Vagina (tissue), 2 donors: ENCODE measurements at regions not wholly inside any gene's neighbourhood (a gene's known extent, or its start where the extent isn't known, plus 50 kb on each side); places are given as distances from the start of the nearest gene placed in this dataset.
A peak's percentile ranks its signal among the peaks of the same experiment; 100 is the strongest.

Source experiments
- DNase-seq, 2 donors: peaks; one replicate each; pipeline ENCODE4 v3.0.0-alpha.2; 2017; ENCODE audit errors: extremely low spot score in 2 of 2
- H3K27ac ChIP-seq: fragments of 200-600 bp; sonication (generic); one replicate; pipeline ENCODE4 v1.5.1; 2019
- H3K27me3 ChIP-seq: fragments of 200-600 bp; sonication (generic); one replicate; pipeline ENCODE4 v1.5.1; 2019
- H3K36me3 ChIP-seq, 2 donors: fragments of 200-600 bp; sonication (generic); one replicate each; pipeline ENCODE4 v1.5.1; 2017 to 2019
- H3K4me1 ChIP-seq: fragments of 200-600 bp; sonication (generic); one replicate; pipeline ENCODE4 v1.5.1; 2019
- H3K4me3 ChIP-seq, 2 donors: fragments of 200-600 bp; sonication (generic); 1 replicate in 1 of 2; 2 replicates in 1 of 2; pipeline ENCODE4 v1.5.1; 2016 to 2019
- H3K9me3 ChIP-seq: fragments of 200-600 bp; sonication (generic); one replicate; pipeline ENCODE4 v1.5.1; 2019
- CTCF ChIP-seq, 3 experiments: fragments of 450-650 bp in 2 of 3; fragments of 200-600 bp in 1 of 3; sonication (generic) in 1 of 3; IDR thresholded peaks; one replicate each; pipeline ENCODE4 v1.5.1; 2017 to 2019; ENCODE audit warnings: antibody characterized with exemption in 3 of 3, mild to moderate bottlenecking in 2 of 3, moderate library complexity in 2 of 3
- POLR2A ChIP-seq, 2 donors: fragments of 450-650 bp; IDR thresholded peaks; one replicate each; pipeline ENCODE4 v1.6.1; 2017; ENCODE audit warnings: antibody characterized with exemption in 2 of 2, mild to moderate bottlenecking in 2 of 2, moderate library complexity in 2 of 2
- POLR2AphosphoS5 ChIP-seq, 2 donors: sonication (generic); formaldehyde crosslinking; IDR thresholded peaks; one replicate each; pipeline ENCODE4 v1.9.0; 2017; ENCODE audit warnings: antibody characterized with exemption in 2 of 2, mild to moderate bottlenecking in 2 of 2, low read depth in 1 of 2; ENCODE audit not compliant: insufficient read depth in 1 of 2
- intact Hi-C: fragments of 100-400 bp; cut with DNase I; formaldehyde crosslinking; loops from one replicate; pipeline ENCODE4 v1.15.1; 2023

- H3K27me3 ChIP-seq, result no peaks in the 10 kb centered on the region
- H3K27ac ChIP-seq, result no peak overlapping the region
- DNase-seq, result no peak
- no peaks in the 10 kb centered on the region for H3K36me3 ChIP-seq
- no peaks in the 10 kb centered on the region for H3K4me1 ChIP-seq
- H3K9me3 ChIP-seq, result no peaks in the 10 kb centered on the region
- H3K4me3 ChIP-seq, result no peak overlapping the region
- TF ChIP-seq POLR2A (IDR thresholded peaks at IDR 0.05), result no peak
- TF ChIP-seq POLR2AphosphoS5 (IDR thresholded peaks at IDR 0.05; ENCODE audit: insufficient read depth in 1 of 2, low read depth in 1 of 2), result no peak
- no peak for TF ChIP-seq CTCF (IDR thresholded peaks at IDR 0.05)
- intact Hi-C loops, result no loop called here
Observed at GRCh38 chr12:127107744-127108143, 1159.2 kb upstream of the TMEM132C start.

GRCh38 chr12:127108360-127109215 lies 1158.4 kb upstream of the TMEM132C start:
- no peak for TF ChIP-seq POLR2AphosphoS5 (IDR thresholded peaks at IDR 0.05; ENCODE audit: insufficient read depth in 1 of 2, low read depth in 1 of 2)
- TF ChIP-seq CTCF (IDR thresholded peaks at IDR 0.05), result peak; percentile 45 to 61 (median 49)
- H3K27me3 ChIP-seq, result no peaks in the 10 kb centered on the region
- intact Hi-C loops, result no loop called here
- no peak for DNase-seq
- no peak overlapping the region for H3K4me3 ChIP-seq
- H3K27ac ChIP-seq, result no peak overlapping the region
- no peaks in the 10 kb centered on the region for H3K9me3 ChIP-seq
- no peaks in the 10 kb centered on the region for H3K4me1 ChIP-seq
- no peaks in the 10 kb centered on the region for H3K36me3 ChIP-seq

GRCh38 chr12:127113945-127114344 lies 1153.0 kb upstream of the TMEM132C start:
- Histone ChIP-seq H3K27me3 (no peaks in the 10 kb centered on the region), H3K4me1 (no peaks in the 10 kb centered on the region), H3K9me3 (no peaks in the 10 kb centered on the region), H3K36me3 (no peaks in the 10 kb centered on the region), H3K4me3 (no peak overlapping the region), H3K27ac (no peak overlapping the region)
- no peak for DNase-seq
- no peak for TF ChIP-seq POLR2AphosphoS5 (IDR thresholded peaks at IDR 0.05; ENCODE audit: insufficient read depth in 1 of 2, low read depth in 1 of 2)
- TF ChIP-seq POLR2A (IDR thresholded peaks at IDR 0.05), result no peak
- TF ChIP-seq CTCF (IDR thresholded peaks at IDR 0.05), result no peak
- intact Hi-C loops, result no loop called here

- TF ChIP-seq POLR2A (IDR thresholded peaks at IDR 0.05), result no peak
- TF ChIP-seq CTCF (IDR thresholded peaks at IDR 0.05), result no peak
- TF ChIP-seq POLR2AphosphoS5 (IDR thresholded peaks at IDR 0.05; ENCODE audit: insufficient read depth in 1 of 2, low read depth in 1 of 2), result no peak
- H3K9me3 ChIP-seq, result no peaks in the 10 kb centered on the region
- H3K4me1 ChIP-seq, result no peaks in the 10 kb centered on the region
- no peak overlapping the region for H3K27ac ChIP-seq
- no peak overlapping the region for H3K4me3 ChIP-seq
- no peaks in the 10 kb centered on the region for H3K36me3 ChIP-seq
- no peaks in the 10 kb centered on the region for H3K27me3 ChIP-seq
- intact Hi-C loops, result no loop called here
- no peak for DNase-seq
Observed at GRCh38 chr12:127115468-127116035, 1151.4 kb upstream of the TMEM132C start.

- H3K4me1 ChIP-seq, result no peaks in the 10 kb centered on the region
- no peaks in the 10 kb centered on the region for H3K36me3 ChIP-seq
- no peak overlapping the region for H3K4me3 ChIP-seq
- H3K9me3 ChIP-seq, result no peaks in the 10 kb centered on the region
- DNase-seq, result no peak
- H3K27me3 ChIP-seq, result no peaks in the 10 kb centered on the region
- intact Hi-C loops, result no loop called here
- no peak for TF ChIP-seq POLR2AphosphoS5 (IDR thresholded peaks at IDR 0.05; ENCODE audit: insufficient read depth in 1 of 2, low read depth in 1 of 2)
- TF ChIP-seq CTCF (IDR thresholded peaks at IDR 0.05), result no peak
- no peak for TF ChIP-seq POLR2A (IDR thresholded peaks at IDR 0.05)
- no peak overlapping the region for H3K27ac ChIP-seq
Observed at GRCh38 chr12:127118251-127118650, 1148.7 kb upstream of the TMEM132C start.
